HG03064 (cell line): ENCODE measurements at regions not wholly inside any gene's neighbourhood (a gene's known extent, or its start where the extent isn't known, plus 50 kb on each side); places are given as distances from the start of the nearest gene placed in this dataset.

ENCODE experiments used
- ATAC-seq: cut with Tn5 transposase; IDR thresholded peaks from one replicate; pipeline ENCODE4 v1.9.1; 2021; ENCODE audit warnings: low read depth; ENCODE audit not compliant: unreplicated experiment

DNA sequence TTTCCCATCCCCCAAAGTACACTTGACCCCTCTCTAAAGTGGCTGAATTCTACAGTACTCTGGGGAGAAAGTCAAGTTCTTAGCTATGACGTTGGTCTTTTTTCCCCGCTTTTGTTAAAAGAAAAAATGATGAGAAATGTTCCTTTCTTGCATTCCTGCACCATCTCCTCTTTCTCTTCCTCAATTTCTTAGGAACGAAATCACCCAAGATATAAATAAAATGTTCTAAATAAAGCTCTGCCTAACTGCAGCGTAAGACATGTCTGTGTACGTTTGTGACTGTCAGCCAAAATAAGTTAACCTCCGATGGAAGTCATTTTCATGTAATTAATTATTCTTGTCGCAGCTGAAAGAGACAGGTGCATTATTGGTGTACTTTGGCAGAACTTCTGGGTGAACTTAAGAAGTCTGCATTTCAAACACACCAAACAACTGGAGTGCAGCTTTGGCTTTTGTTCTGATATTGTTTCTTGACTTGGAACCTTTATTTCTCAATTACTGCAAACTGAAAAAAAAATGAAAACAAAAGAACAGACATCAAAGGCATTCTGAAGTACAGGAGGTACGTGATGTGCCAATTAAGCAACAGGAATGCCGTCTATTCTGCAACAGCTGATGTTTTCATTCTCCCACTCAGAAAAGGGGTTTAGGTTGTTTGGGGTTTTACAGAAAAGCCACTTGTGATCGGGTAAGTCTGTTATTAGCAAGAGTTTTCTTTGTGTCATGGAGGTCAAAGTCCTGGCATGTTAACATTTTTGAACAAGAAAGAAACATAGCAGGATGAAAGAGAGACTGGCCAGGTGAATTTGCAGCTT is 82.4 kb upstream of the SDK1 start:
- no peak for ATAC-seq

DNA sequence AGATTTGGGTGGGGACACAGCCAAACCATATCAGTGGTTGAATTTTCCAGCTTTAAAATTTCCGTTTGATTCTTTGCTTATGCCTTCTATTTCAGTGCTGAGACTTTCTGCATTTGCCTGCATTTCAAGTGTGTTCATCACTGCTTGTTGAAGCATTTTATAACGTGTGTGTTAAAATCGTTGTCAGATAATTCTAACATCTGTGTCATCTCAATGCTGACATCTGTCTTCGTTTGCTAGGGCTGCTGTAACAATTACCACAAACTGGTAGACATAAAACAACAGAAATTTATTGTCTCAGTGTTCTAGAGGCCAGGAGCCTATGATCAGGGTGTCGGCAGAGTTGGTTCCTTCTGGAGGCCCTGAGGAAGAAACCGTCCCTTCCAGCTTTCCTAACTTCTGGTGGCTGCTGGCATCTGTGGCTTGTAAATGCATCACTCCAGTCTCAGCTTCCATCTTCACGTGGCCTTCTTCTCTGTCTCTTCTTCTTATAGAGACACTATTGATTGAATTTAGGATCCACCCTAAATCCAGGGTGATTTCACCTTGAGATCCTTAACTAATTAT is 71.1 kb upstream of the SDK1 start:
- ATAC-seq: no peak

DNA sequence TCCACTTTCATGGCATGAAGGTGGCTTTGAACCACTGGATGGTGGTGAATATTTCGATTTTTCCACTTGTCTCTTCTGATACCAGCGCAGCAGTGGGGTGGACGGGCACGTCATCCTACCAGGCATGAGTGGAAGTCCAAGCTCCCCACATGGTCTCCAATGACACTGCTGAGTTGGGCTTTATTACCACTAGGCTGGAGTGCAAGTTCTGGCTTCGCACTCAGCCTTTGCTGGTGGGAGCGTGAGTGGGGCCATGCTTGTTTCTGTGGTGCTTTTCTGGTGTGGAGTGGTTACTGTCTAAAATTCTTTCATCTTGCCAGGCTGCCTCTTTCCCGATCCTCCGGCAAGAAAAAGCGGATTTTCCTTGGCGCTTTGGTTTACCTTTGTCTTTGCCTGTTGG is 70.1 kb upstream of the SDK1 start:
- no peak for ATAC-seq

DNA sequence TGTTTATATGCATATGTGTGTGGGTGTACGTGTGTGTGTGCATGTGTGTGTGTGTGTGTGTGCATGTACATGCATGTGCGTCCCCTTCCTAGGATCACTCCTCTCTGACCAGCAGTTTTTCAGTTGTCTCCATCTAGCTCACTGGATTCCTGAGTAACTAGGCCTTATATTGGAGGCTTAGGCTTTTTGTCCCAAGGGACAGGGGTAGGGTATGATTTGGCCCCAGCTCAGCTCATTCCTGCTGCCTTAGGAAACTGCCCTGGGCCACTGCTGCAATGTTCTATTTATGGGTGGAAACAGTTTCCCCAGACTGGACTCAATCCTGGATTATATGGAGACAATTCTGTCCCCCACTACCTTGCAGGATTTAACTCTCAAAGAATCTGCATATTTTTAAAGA is 68.8 kb upstream of the SDK1 start:
- ATAC-seq: no peak

DNA sequence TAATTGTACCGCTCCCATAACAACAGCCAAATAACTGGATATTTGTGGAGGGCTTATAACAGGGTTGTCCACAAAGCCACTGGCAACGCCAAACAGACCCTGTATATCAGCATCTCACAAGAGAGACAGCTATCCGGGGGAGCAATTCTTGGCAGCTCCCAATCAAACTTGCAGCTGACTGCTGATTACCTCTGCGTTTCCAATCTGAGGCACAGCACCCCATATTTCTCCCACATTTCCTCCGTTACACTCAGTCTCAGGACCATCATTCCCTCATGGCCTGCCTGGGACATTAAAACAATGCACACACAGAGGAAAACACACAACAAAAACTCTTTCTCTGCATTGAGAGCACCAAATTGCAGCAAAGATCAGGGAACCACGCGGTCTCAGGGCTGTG is 67.8 kb upstream of the SDK1 start:
- ATAC-seq: no peak

DNA sequence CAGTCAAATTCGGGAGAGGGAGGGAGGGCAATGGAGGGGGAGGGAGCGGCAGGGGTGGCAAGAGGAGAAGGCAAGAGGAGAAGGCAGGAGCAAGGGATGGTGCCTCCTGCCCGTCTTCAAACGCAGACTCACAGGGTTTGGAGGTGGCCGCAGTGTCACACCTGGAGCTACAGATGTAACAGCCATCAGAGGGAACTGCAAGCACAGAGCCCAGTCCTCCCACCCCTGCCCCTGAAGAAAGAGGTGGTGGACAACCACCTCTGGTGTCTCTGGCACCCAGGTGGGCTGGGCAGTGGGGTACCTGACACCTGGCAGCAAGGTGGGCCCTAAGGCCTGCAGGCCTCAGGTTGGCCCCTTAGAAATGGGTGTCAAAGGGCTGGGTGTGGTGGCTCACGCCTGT is 67.0 kb upstream of the SDK1 start:
- ATAC-seq: no peak

DNA sequence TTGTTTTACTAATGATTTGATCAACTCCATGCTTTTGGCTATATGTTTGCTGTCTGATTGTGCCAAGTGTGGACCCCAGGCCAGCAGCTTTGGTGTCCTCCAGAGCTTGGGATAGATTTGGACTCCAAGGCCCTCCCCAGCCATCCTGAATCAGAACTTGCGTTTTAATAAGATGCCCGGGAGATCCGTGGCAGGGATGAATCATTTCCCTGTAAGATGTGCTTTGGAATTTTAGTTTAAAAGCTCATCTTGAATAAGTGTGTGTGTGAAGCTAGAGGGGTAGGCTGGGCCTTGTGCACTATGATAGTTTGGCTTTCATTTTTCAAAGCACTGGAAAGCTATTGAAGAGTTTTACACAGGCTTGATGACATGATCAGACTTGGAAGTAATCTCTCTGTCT is 66.2 kb upstream of the SDK1 start:
- no peak for ATAC-seq

DNA sequence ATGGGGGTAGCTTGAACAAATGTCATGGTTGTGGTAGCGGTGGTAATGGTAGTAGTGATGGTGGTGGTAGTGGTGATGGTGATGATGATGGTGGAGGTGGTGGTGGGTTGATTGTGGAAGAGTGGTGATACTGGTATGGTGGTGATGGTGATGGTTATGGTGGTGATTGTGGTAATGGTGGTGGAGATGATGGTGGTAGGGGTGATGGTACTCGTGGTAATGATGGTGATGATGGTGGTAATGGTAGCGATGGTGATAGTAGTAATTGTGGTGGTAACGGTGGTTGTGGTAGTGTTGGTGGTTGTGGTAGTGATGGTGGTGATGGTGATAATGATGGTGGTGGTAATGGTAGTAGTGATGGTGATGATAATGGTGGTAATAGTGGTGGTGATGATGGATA is 65.7 kb upstream of the SDK1 start:
- no peak for ATAC-seq

DNA sequence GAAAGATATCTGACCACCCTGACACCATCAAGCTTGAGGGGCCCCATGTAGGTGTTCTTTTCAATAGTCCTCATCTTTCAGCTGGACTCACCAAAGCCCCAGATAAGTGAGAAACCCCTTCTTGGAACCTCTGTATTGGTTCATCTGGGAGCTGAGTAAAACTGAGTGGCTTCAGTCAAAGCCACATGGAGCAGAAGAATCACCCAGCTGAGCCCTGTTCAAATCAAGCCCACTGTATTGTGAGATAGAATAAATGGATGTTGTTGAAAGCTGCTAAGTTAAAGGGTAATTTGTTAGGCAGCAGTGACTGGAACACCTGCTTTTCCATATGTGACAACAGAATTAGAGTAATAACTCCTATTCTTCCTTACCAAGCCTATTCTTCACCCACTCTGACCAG is 64.8 kb upstream of the SDK1 start:
- no peak for ATAC-seq

DNA sequence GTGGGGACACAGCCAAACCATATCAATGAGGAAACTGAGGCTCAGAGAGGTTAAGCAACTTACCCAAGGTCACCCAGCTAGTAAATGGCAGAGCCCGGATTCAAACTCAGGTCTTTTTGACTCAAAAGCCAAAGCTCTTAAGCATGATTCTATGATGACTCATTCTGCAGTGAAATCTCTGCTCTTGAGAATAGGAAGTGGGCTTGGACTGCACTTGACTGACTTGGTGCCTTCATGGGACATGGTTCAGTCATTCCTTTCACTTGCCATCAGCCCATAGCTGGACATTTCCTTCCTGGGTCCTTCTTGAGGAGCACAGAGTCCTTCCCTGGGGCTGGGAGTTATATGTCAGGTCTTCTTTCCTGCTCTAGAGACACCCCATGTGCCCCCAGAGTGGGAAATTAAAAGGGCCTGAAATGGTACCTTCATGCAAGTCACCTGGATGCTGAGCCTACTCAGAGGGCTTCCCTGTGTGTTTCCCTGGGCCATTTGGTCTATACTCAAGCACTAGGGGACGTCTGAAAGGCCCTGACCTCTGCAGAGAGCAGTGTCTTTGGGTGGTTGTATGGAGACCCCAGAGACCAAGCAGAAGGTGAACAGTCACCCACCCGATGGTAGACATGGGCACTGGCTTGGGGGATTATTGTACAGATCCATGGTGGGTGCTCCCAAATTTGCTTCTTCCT is 62.4 kb upstream of the SDK1 start:
- ATAC-seq: no peak

DNA sequence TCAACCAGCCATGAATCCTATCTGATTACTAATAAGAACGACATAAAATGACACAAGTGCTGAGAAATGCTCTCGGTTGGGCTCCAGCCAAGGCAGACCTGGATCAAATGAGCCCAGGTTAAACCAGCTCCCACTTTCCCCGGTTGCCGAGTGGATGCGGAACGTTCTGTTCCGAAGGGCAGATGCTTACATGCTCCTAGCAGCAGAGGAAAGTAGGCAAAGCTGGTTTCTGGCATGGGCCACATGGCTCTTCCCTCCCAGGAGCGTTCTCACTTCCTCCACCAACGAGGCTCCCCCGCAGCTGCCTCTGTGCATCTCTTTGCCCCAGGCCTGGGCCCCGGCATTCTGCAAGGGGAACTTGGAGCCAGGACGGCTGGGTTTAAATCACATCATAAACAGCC is 61.8 kb upstream of the SDK1 start:
- no peak for ATAC-seq

DNA sequence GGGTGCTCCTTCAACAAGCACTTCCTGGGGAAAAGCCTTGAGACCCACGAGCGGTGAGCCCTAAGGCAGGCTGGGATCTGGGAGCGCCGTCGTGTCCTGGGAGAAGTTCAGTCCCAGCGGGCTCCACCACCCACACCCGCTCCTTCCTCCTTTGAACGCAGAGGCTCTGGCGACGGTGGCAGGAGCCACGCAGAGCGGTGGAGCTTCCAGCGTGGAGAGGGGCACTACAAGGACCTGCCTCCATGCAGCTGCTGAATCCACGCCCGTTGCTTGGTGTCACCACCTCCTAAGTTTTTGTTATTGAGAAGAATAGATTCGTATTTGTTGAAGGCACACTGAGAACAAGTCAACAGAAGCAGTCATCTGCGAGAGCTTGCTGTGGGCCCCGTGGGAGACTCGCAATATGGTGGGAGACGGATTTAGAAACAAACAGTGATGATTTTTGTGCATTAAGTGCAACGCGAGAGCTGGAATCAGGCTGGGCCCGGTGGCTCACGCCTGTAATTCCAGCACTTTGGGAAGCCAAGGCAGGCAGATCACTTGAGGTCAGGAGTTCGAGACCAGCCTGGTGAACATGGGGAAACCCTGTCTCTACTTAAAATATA is 60.1 kb upstream of the SDK1 start:
- no peak for ATAC-seq

DNA sequence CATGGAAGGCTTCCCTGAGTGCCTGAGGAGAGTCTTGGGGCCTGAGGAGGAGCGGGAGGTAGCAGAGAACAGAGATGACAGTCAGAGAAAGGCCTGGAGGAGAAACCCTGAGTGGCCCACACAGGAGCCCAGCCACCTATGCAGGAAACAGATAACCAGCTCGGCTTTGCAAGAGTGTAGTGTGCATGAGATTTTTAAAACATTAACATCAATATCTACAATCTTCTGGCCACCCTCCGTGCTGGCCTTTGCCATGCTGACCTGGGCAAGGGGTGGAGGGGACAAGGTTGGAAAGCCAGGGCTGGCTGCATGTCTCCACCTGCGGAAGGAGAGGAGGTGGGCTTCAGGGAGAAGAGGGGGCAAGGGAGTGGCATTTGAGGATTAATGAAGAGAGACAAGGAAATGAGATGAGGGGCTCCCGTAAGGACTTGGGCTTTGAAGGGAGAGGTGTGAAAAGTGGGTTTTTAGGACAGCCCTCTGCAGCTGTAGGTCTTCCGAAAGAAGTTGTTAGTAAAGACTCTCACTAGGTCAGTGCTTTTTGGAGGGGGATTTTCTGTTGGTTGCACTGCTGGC is 59.3 kb upstream of the SDK1 start:
- ATAC-seq: no peak

DNA sequence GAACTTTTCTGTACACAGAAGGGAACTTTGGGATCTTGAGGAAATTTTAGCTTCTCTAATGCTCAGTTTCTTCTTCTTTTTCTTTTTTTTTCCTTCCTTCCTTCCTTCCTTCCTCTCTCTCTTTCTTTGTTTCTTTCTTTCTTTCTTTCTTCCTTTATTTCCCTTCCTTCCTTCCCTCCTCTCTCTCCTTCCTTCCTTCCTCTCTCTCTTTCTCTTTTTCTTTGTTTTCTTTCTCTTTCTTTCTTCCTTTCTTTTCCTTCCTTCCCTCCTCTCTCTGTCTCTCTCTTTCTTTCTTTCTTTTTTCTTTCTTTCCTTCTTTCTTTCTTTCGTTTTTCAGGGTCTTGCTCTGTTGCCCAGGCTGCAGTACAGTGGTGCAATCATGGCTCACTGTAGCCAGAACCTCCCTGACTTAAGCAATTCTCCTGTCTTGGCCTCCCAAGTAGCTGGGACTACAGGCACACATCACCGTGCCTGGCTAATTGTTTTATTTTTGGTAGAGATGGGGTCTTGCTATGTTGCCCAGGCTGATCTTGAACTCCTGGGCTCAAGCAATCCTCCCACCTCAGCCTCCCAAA is 58.6 kb upstream of the SDK1 start:
- ATAC-seq: no peak

DNA sequence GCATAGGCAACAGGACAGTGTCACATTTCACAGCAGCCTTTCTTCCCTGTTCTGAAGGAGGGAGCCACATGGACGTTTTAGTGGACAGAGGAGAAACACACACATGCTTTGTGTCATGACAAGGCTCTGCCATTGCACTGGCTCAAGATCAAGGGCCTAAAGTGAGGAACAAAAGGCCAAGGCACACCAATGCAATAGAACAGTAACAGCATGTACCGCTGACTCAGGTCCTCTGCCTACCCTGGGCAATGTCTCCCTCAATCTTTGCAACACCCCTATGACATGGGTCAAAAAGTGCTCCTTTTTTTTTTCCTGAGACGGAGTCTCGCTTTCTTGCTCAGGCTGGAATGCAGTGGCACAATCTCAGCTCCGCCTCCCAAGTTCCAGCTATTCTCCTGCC is 57.8 kb upstream of the SDK1 start:
- no peak for ATAC-seq

DNA sequence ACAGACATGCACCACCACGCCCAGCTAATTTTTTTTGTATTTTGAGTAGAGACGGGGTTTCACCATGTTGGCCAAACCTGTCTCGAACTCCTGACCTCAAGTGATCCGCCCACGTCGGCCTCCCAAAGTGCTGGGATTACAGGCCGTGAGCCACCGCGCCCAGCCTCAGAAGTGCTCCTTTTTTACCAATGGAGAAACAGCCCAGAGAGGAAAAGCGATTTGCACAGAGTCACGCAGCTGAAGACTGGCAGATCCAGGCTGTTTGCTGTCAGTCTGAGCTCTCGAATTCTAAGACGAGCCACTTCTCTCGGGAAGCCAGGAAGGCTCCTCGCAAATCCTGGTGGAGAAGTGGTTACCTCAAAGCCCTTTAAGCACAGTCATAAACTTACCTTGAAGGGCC is 57.4 kb upstream of the SDK1 start:
- ATAC-seq: no peak

DNA sequence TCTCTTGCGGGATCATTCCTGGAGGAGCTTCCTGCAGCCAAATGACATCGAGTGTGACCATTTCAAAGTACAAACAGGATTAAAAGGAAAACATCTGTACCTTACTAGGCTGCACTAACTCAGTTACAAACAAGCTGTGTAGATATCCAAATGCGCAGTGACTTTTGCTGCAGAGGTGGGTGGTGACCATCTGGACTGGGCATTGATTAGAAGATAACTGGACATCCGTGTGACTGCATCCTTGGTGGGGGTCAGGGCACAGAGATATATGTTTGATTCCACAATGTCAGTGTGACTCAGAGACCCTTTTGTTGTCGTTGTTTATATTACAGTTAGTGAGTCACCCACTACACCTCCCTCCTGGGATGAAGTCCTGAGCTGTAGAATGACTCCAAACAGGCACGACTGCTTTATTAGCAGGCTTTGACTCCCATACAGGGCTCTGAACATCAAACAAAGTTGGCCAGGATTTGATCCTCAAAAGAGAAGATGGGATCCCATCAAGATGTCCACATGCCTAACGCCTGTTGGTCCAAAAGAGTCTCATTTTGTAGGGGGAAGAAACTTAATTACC is 56.7 kb upstream of the SDK1 start:
- ATAC-seq: no peak

DNA sequence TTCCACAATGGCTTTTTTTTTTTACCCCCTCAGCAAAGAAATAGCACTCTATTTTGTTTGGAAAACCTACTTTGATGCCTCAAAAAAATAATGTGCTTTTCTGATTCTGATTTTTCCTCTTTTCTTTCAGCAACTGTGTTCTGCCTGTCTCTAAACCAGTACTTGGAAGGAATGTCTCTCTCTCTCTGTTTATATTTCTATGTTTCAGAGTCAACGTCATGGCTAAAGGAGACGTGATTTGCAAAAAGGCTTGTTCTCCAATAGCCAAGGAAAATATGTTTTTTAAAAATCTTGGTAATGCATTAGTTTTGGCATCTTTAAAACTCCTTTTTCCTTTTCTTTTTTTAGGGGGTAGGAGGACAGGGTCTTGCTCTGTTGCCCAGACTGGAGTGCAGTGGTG is 56.0 kb upstream of the SDK1 start:
- ATAC-seq: no peak

DNA sequence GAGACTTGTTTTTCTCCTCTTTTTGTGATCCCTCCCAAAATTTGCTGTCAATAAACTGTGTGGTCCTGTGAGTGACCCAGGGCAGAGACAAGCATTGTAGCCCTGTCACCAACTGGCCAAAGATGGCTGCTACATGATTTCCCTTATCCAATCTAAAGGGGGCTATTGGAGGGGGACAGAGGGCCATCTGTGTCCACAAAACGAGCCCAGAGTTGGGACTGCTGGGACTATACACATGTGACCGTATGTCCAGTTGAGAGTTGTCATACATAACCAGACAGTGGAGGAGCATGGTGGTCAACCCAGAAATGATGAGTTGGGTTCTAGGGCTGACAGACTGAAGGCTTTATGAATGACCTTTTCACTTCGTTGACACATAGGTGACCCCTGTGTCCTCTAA is 55.3 kb upstream of the SDK1 start:
- no peak for ATAC-seq

DNA sequence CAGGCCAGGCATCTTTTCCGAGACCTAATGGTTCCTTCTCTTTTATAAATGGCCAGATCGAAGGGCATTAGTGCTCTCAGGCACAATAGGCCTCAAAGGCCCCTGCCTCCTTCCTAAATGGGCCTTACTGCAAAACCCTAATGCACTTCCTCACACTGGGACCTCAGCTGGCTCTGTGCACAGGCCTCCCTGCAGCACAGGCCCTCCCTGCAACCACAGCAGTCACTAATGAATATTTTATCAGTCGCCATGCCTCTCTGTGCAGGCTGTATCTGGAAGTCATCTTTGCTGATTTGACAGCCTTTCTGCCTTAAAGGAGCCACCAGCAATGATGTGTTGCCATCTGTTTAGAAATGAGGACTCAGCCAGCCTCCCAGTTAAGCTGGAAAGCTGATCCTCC is 54.9 kb upstream of the SDK1 start:
- ATAC-seq: no peak

DNA sequence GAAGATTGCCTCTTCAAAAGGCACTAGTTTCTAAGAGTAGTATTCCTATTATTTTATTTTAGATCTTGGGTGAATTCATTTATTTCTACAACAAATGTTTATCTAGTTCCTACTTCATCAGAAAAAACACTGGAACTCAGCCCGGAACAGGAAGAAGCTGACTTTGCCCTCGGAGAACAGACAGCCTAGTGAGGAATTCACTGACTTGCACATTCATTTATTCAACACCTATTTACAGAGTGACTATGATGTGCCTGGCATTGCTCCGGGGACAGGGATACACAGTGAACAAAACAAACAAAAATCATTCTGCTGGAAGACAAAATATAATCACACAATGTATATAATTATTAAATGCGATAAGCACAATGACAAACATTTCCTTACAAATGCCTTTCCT is 54.4 kb upstream of the SDK1 start:
- no peak for ATAC-seq
